ENCODE measurements at regions not wholly inside any gene's neighbourhood (a gene's known extent, or its start where the extent isn't known, plus 50 kb on each side); places are given as distances from the start of the nearest gene placed in this dataset.

DNA sequence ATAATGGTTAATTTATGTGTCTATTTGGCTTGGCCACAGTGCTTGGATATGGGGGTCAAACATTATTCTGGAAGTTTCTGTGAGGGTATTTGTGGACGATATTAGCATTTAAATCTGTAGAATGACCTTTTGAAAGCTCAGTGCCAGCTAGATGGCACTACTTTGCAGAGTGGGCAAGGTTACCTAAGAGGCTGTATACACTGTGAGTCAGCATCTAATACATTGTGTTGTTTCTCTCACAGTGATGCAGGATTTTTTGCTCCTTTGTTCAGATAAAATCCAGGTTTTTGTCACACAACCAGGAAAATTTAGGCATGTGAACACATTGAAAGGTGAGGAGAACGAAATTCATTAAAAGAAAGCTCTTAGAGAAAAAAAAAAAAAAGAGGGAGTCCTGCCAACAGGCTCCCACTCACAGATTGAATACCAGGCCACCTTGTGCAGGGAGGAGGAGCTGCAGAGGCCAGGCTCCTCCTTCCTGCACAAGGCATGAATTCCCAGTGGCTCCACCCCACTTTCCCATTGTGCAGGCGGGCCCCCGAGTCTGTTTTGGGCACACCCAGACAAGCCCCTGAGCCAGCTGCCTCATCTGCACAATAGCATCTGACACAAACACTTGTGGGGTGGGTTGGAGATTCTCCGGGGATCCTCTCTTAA is 551.0 kb upstream of the ATXN8OS start (continued):
- TF ChIP-seq, protein P1, sequence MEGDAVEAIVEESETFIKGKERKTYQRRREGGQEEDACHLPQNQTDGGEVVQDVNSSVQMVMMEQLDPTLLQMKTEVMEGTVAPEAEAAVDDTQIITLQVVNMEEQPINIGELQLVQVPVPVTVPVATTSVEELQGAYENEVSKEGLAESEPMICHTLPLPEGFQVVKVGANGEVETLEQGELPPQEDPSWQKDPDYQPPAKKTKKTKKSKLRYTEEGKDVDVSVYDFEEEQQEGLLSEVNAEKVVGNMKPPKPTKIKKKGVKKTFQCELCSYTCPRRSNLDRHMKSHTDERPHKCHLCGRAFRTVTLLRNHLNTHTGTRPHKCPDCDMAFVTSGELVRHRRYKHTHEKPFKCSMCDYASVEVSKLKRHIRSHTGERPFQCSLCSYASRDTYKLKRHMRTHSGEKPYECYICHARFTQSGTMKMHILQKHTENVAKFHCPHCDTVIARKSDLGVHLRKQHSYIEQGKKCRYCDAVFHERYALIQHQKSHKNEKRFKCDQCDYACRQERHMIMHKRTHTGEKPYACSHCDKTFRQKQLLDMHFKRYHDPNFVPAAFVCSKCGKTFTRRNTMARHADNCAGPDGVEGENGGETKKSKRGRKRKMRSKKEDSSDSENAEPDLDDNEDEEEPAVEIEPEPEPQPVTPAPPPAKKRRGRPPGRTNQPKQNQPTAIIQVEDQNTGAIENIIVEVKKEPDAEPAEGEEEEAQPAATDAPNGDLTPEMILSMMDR (IDR thresholded peaks at IDR 0.05; ENCODE audit: control extremely low read depth in 1 of 3, insufficient read depth in 1 of 3, low read depth in 1 of 3, low read length in 3 of 3): no peak
- TF ChIP-seq CREB1 (IDR thresholded peaks at IDR 0.05): no peak
- TF ChIP-seq, protein P2, sequence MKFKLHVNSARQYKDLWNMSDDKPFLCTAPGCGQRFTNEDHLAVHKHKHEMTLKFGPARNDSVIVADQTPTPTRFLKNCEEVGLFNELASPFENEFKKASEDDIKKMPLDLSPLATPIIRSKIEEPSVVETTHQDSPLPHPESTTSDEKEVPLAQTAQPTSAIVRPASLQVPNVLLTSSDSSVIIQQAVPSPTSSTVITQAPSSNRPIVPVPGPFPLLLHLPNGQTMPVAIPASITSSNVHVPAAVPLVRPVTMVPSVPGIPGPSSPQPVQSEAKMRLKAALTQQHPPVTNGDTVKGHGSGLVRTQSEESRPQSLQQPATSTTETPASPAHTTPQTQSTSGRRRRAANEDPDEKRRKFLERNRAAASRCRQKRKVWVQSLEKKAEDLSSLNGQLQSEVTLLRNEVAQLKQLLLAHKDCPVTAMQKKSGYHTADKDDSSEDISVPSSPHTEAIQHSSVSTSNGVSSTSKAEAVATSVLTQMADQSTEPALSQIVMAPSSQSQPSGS (IDR thresholded peaks at IDR 0.05; ENCODE audit: low read length): no peak
- TF ChIP-seq, protein P3, sequence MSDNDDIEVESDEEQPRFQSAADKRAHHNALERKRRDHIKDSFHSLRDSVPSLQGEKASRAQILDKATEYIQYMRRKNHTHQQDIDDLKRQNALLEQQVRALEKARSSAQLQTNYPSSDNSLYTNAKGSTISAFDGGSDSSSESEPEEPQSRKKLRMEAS (IDR thresholded peaks at IDR 0.05): no peak
- TF ChIP-seq SP2 (IDR thresholded peaks at IDR 0.05; ENCODE audit: low read length): no peak
- TF ChIP-seq MAFK (IDR thresholded peaks at IDR 0.05; ENCODE audit: low read depth, low read length): no peak
- TF ChIP-seq JUN (IDR thresholded peaks at IDR 0.05; ENCODE audit: low read depth, low read length): no peak

Data from H1 (cell line).